Mesendoderm (in vitro differentiated cells): ENCODE measurements at regions not wholly inside any gene's neighbourhood (a gene's known extent, or its start where the extent isn't known, plus 50 kb on each side); places are given as distances from the start of the nearest gene placed in this dataset.
"Not testable (repeated sequence)": the region's sequence is repeated elsewhere in the genome, so short reads cannot be mapped to it uniquely, and the experiment has no call there.

Experiments
- DNase-seq: peaks from one replicate; pipeline ENCODE4 v3.0.0; 2013
- H2AK5ac ChIP-seq: 2 replicates; pipeline ENCODE4 v1.6.1; 2013; ENCODE audit warnings: low read length, inconsistent platforms
- H2BK120ac ChIP-seq: 2 replicates; pipeline ENCODE4 v1.6.1; 2013; ENCODE audit warnings: low read depth, mild to moderate bottlenecking, low read length, moderate library complexity, mixed read lengths
- H2BK15ac ChIP-seq: replicated peaks from 2 replicates; pipeline ENCODE4 v1.6.1; 2013; ENCODE audit warnings: low read depth, mild to moderate bottlenecking, moderate library complexity
- H2BK5ac ChIP-seq: 2 replicates; pipeline ENCODE4 v1.6.1; 2013; ENCODE audit warnings: low read length, inconsistent platforms
- H3K18ac ChIP-seq: 2 replicates; pipeline ENCODE4 v1.6.1; 2013; ENCODE audit warnings: mild to moderate bottlenecking, low read length, mixed read lengths
- H3K23ac ChIP-seq: one replicate; pipeline ENCODE4 v1.6.1; 2013; ENCODE audit warnings: low read length
- H3K27ac ChIP-seq: 2 replicates; pipeline ENCODE4 v1.5.1; 2013; ENCODE audit warnings: low read depth, mild to moderate bottlenecking, inconsistent platforms, low read length, moderate library complexity
- H3K27me3 ChIP-seq: 2 replicates; pipeline ENCODE4 v1.6.1; 2013; ENCODE audit warnings: low read length, control low read depth, mild to moderate bottlenecking, inconsistent platforms; ENCODE audit not compliant: insufficient read depth, poor library complexity
- H3K36me3 ChIP-seq: 2 replicates; pipeline ENCODE4 v1.6.1; 2013; ENCODE audit warnings: low read length, inconsistent platforms; ENCODE audit not compliant: control insufficient read depth, insufficient read depth
- H3K4ac ChIP-seq: one replicate; pipeline ENCODE4 v1.6.1; 2013; ENCODE audit warnings: low read depth, mild to moderate bottlenecking, low read length, moderate library complexity
- H3K4me1 ChIP-seq: 2 replicates; pipeline ENCODE4 v1.6.1; 2013; ENCODE audit warnings: low read depth, low read length, inconsistent platforms; ENCODE audit not compliant: control insufficient read depth
- H3K4me2 ChIP-seq: 2 replicates; pipeline ENCODE4 v1.6.1; 2013; ENCODE audit warnings: low read length
- H3K4me3 ChIP-seq: 2 replicates; pipeline ENCODE4 v1.5.1; 2013; ENCODE audit warnings: mild to moderate bottlenecking, low read length
- H3K56ac ChIP-seq: one replicate; pipeline ENCODE4 v1.6.1; 2013; ENCODE audit warnings: low read length
- H3K79me1 ChIP-seq: 2 replicates; pipeline ENCODE4 v1.6.1; 2013; ENCODE audit warnings: low read length, inconsistent platforms
- H3K79me2 ChIP-seq: 2 replicates; pipeline ENCODE4 v1.6.1; 2013; ENCODE audit warnings: mild to moderate bottlenecking, low read length; ENCODE audit not compliant: control insufficient read depth, insufficient read depth
- H3K9ac ChIP-seq: 2 replicates; pipeline ENCODE4 v1.6.1; 2013; ENCODE audit warnings: low read length, inconsistent platforms
- H4K5ac ChIP-seq: one replicate; pipeline ENCODE4 v1.6.1; 2013; ENCODE audit warnings: low read length
- H4K8ac ChIP-seq: one replicate; pipeline ENCODE4 v1.6.1; 2013; ENCODE audit warnings: low read depth, mild to moderate bottlenecking, control low read depth, low read length, moderate library complexity
- WGBS: extraction: QIAGEN DNeasy Blood & Tissue Kit; methylation state at CpG from one replicate; pipeline ENCODE4 v1.1.7; 2013; ENCODE audit warnings: low lambda C conversion rate, missing lambda C conversion rate; ENCODE audit not compliant: insufficient coverage; ENCODE audit errors: extremely low coverage; 5-methylcytosine and 5-hydroxymethylcytosine counted together

DNA sequence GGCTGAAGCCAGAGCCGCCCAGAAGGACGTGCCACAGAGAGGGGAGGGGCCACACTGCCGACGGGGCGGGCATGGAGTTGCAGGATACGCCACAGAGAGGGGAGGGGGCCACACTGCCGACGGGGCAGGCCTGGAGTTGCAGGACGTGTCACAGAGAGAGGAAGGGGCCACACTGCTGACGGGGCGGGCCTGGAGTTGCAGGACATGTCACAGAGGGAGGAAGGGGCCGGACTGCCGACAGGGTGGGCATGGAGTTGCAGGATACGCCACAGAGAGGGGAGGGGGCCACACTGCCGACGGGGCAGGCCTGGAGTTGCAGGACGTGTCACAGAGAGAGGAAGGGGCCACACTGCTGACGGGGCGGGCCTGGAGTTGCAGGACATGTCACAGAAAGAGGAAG is 99.4 kb upstream of the C1orf174 start:
- not testable (repeated sequence) for H3K27ac ChIP-seq, H3K4me3 ChIP-seq, H3K27me3 ChIP-seq, H3K56ac ChIP-seq, H3K18ac ChIP-seq, H3K4me2 ChIP-seq, H3K9ac ChIP-seq, H2BK15ac ChIP-seq, H4K5ac ChIP-seq, H3K36me3 ChIP-seq, H3K4me1 ChIP-seq, H2BK120ac ChIP-seq, H2BK5ac ChIP-seq, H3K79me1 ChIP-seq, H4K8ac ChIP-seq, DNase-seq, H3K79me2 ChIP-seq, H3K4ac ChIP-seq, H3K23ac ChIP-seq, H2AK5ac ChIP-seq
- WGBS = no CpG with 5 or more reads among the region's 19 CpGs

- no peak overlapping the region for H3K23ac ChIP-seq
- no peak overlapping the region for H3K9ac ChIP-seq
Observed at GRCh38 chr1:3999941-4000735, 100.1 kb upstream of the C1orf174 start.

GRCh38 chr1:4000811-4001251 is 100.8 kb upstream of the C1orf174 start:
- Histone ChIP-seq H3K4ac (no peak overlapping the region), H3K4me2 (no peak overlapping the region), H2BK5ac (no peak overlapping the region), H3K4me3 (no peak overlapping the region), H3K18ac (no peak overlapping the region), H3K27ac (no peak overlapping the region), H3K4me1 (no peaks in the 10 kb centered on the region), H3K9ac (no peak overlapping the region), H3K23ac (no peak overlapping the region), H2BK120ac (no peak overlapping the region), H3K27me3 (no peaks in the 10 kb centered on the region), H2BK15ac (no peak overlapping the region), H4K5ac (no peak overlapping the region), H3K56ac (no peak overlapping the region), H3K79me2 (no peaks in the 10 kb centered on the region), H2AK5ac (no peak overlapping the region), H4K8ac (no peak overlapping the region), H3K79me1 (no peaks in the 10 kb centered on the region), H3K36me3 (no peaks in the 10 kb centered on the region)
- no CpG with 5 or more reads among the region's 17 CpGs for WGBS
- DNase-seq = no peak

More at GRCh38 chr1:3999941-4000735, 100.1 kb upstream of the C1orf174 start:
- Histone ChIP-seq H2BK15ac (no peak overlapping the region), H4K8ac (no peak overlapping the region), H3K4me2 (no peak overlapping the region), H3K79me1 (no peaks in the 10 kb centered on the region), H3K4me1 (no peaks in the 10 kb centered on the region), H3K18ac (no peak overlapping the region), H4K5ac (no peak overlapping the region), H3K79me2 (no peaks in the 10 kb centered on the region), H2AK5ac (no peak overlapping the region), H3K27me3 (no peaks in the 10 kb centered on the region), H3K56ac (no peak overlapping the region), H3K36me3 (no peaks in the 10 kb centered on the region), H3K4me3 (no peak overlapping the region), H2BK120ac (no peak overlapping the region), H3K4ac (no peak overlapping the region), H2BK5ac (no peak overlapping the region), H3K27ac (no peak overlapping the region)
- no peak for DNase-seq
- WGBS = no CpG with 5 or more reads among the region's 21 CpGs

DNA sequence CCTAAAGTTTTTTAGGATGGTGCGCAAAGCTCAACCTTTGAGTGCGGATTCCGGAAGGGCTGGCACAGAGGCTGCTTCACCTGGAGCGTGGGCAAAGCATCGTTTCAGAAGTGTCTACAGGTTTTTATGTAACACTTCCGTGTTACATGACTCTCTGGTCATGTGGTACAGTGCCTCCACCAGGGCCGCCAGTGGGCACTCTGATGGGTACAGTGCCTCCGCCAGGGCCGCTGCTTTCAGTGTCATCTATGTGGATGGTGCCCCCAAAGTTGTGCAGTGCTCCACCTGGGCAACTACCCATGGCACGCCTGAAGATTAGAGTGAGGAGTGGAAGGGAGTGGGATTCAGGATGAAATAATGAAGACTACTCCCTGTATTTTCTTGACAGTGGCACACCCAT is 101.4 kb upstream of the C1orf174 start:
- Histone ChIP-seq H2BK15ac (no peak overlapping the region), H3K23ac (no peak overlapping the region), H3K4me1 (no peaks in the 10 kb centered on the region), H2AK5ac (no peak overlapping the region), H4K5ac (no peak overlapping the region), H3K79me1 (no peaks in the 10 kb centered on the region), H2BK120ac (no peak overlapping the region), H3K9ac (no peak overlapping the region), H3K27me3 (no peaks in the 10 kb centered on the region), H3K4me3 (no peak overlapping the region), H2BK5ac (no peak overlapping the region), H4K8ac (no peak overlapping the region), H3K4ac (no peak overlapping the region), H3K27ac (no peak overlapping the region), H3K18ac (no peak overlapping the region), H3K36me3 (no peaks in the 10 kb centered on the region), H3K79me2 (no peaks in the 10 kb centered on the region), H3K4me2 (no peak overlapping the region), H3K56ac (no peak overlapping the region)
- no CpG with 5 or more reads among the region's 10 CpGs for WGBS
- no peak for DNase-seq

DNA sequence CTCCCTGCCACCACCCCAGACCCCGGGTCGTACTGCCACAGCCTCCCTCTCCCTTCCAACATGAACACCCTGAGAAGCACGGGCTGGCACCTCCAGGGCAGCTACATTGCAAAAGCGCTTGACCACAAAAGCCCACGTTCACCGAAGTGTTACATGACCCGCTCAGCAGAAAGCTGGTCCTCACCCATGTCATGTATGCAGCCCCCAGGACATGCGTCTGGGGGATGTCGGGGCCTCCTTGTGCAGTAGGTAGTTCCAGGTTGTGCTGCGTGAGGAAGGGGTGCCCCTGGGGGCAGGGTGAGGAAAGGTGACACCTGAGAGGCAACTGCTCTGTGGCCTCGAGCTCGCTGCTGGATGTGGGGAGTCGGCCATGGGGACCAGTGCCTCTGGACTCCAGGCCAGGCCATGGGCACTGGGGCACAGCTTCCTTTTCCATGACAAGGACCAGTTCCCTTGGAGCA is 102.0 kb upstream of the C1orf174 start:
- Histone ChIP-seq H2BK15ac (no peak overlapping the region), H3K36me3 (no peaks in the 10 kb centered on the region), H3K56ac (no peak overlapping the region), H3K4ac (no peak overlapping the region), H2AK5ac (no peak overlapping the region), H3K4me1 (no peaks in the 10 kb centered on the region), H2BK120ac (no peak overlapping the region), H3K23ac (no peak overlapping the region), H3K9ac (no peak overlapping the region), H3K79me1 (no peaks in the 10 kb centered on the region), H3K27me3 (no peaks in the 10 kb centered on the region), H3K4me3 (no peak overlapping the region), H3K27ac (no peak overlapping the region), H3K4me2 (no peak overlapping the region), H2BK5ac (no peak overlapping the region), H3K79me2 (no peaks in the 10 kb centered on the region), H4K8ac (no peak overlapping the region), H3K18ac (no peak overlapping the region), H4K5ac (no peak overlapping the region)
- DNase-seq = no peak
- no CpG with 5 or more reads among the region's 13 CpGs for WGBS

- Histone ChIP-seq H2BK120ac (no peak overlapping the region), H3K79me1 (no peaks in the 10 kb centered on the region), H2AK5ac (no peak overlapping the region), H3K4ac (no peak overlapping the region), H3K23ac (no peak overlapping the region), H3K9ac (no peak overlapping the region), H3K4me1 (no peaks in the 10 kb centered on the region), H3K4me2 (no peak overlapping the region), H3K4me3 (no peak overlapping the region), H2BK5ac (no peak overlapping the region), H4K8ac (no peak overlapping the region), H3K56ac (no peak overlapping the region), H3K18ac (no peak overlapping the region), H2BK15ac (no peak overlapping the region), H3K36me3 (no peaks in the 10 kb centered on the region), H4K5ac (no peak overlapping the region), H3K79me2 (no peaks in the 10 kb centered on the region), H3K27ac (no peak overlapping the region), H3K27me3 (no peaks in the 10 kb centered on the region)
- WGBS = no CpG with 5 or more reads among the region's 10 CpGs
- DNase-seq = no peak
Observed at GRCh38 chr1:4002741-4003140, 102.7 kb upstream of the C1orf174 start.
